ENCODE measurements at regions not wholly inside any gene's neighbourhood (a gene's known extent, or its start where the extent isn't known, plus 50 kb on each side); places are given as distances from the start of the nearest gene placed in this dataset.
A peak's percentile ranks its signal among the peaks of the same experiment; 100 is the strongest.

- TF ChIP-seq, protein P1, sequence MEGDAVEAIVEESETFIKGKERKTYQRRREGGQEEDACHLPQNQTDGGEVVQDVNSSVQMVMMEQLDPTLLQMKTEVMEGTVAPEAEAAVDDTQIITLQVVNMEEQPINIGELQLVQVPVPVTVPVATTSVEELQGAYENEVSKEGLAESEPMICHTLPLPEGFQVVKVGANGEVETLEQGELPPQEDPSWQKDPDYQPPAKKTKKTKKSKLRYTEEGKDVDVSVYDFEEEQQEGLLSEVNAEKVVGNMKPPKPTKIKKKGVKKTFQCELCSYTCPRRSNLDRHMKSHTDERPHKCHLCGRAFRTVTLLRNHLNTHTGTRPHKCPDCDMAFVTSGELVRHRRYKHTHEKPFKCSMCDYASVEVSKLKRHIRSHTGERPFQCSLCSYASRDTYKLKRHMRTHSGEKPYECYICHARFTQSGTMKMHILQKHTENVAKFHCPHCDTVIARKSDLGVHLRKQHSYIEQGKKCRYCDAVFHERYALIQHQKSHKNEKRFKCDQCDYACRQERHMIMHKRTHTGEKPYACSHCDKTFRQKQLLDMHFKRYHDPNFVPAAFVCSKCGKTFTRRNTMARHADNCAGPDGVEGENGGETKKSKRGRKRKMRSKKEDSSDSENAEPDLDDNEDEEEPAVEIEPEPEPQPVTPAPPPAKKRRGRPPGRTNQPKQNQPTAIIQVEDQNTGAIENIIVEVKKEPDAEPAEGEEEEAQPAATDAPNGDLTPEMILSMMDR (conservative IDR thresholded peaks at IDR 0.05; ENCODE audit: low read depth, low read length): no peak
- no peak for TF ChIP-seq RFX5 (IDR thresholded peaks at IDR 0.05; ENCODE audit: low read depth, low read length)
- no peak for TF ChIP-seq POLR2A (IDR thresholded peaks at IDR 0.05; ENCODE audit: low read depth, low read length)
- TF ChIP-seq, protein P2, sequence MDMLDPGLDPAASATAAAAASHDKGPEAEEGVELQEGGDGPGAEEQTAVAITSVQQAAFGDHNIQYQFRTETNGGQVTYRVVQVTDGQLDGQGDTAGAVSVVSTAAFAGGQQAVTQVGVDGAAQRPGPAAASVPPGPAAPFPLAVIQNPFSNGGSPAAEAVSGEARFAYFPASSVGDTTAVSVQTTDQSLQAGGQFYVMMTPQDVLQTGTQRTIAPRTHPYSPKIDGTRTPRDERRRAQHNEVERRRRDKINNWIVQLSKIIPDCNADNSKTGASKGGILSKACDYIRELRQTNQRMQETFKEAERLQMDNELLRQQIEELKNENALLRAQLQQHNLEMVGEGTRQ (IDR thresholded peaks at IDR 0.05; ENCODE audit: low read depth, low read length): no peak
- TF ChIP-seq RAD21 (IDR thresholded peaks at IDR 0.05; ENCODE audit: low read length): no peak
- TF ChIP-seq BHLHE40 (IDR thresholded peaks at IDR 0.05; ENCODE audit: low read depth, low read length): no peak
- peak; percentile 77 for TF ChIP-seq MAFK (IDR thresholded peaks at IDR 0.05; ENCODE audit: low read depth, low read length)
- no peak for TF ChIP-seq RCOR1 (IDR thresholded peaks at IDR 0.05; ENCODE audit: insufficient replicate concordance, low read length)
- no peak for TF ChIP-seq MAZ (IDR thresholded peaks at IDR 0.05; ENCODE audit: borderline replicate concordance, low read depth, low read length)
Observed at GRCh38 chr3:166171695-166172094, 334.5 kb upstream of the BCHE start.

Data from IMR-90 (cell line).